HFFc6 (cell line): ENCODE measurements at regions not wholly inside any gene's neighbourhood (a gene's known extent, or its start where the extent isn't known, plus 50 kb on each side); places are given as distances from the start of the nearest gene placed in this dataset.

Experiments
- DNase-seq: peaks from one replicate; pipeline ENCODE4 v3.0.0-alpha.2; 2018
- H3K27ac Mint-ChIP-seq: 2 replicates; pipeline ENCODE4 v1.8.0; 2020; ENCODE audit warnings: mild to moderate bottlenecking, mixed read lengths
- H3K27me3 Mint-ChIP-seq: 2 replicates; pipeline ENCODE4 v1.8.0; 2021; ENCODE audit warnings: mild to moderate bottlenecking, moderate library complexity, mixed read lengths; ENCODE audit not compliant: insufficient read depth
- H3K36me3 Mint-ChIP-seq: 2 replicates; pipeline ENCODE4 v1.8.0; 2021; ENCODE audit warnings: low read depth, mixed read lengths
- H3K4me1 Mint-ChIP-seq: 2 replicates; pipeline ENCODE4 v1.8.0; 2020; ENCODE audit warnings: low read depth, mixed read lengths
- H3K4me3 Mint-ChIP-seq: 2 replicates; pipeline ENCODE4 v1.8.0; 2020; ENCODE audit warnings: mild to moderate bottlenecking, moderate library complexity, mixed read lengths
- H3K9me3 Mint-ChIP-seq: 2 replicates; pipeline ENCODE4 v1.8.0; 2020; ENCODE audit warnings: mild to moderate bottlenecking, mixed read lengths
- TF ChIP-seq, protein P1 (sequence below): fragments of 200-600 bp; sonication (generic); IDR thresholded peaks from 2 replicates; pipeline ENCODE4 v1.5.0; 2021; ENCODE audit warnings: antibody characterized with exemption, mild to moderate bottlenecking

DNA sequence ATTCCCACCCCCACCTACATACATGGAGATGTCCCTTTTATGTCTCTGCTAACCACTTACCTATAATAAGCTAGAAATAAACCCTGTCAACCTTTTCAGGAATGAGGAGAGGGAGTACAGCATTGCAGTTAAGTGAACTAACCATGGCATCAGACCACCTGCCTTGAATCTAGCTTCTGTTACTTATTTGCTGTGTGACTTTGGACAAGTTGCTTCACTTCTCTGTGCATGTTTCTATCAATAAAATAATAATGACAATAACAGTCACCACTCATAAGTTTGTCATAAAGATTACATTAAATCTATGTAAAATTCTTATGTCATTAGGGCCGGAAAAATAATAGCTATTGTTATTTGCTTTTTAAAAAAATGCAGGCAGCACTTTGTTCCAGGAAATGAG lies 881.1 kb upstream of the AUTS2 start:
- Mint-ChIP-seq H3K4me1 (peaks cover 6% of the 10 kb centered on the region; the same call in 1 of the 2 replicates), H3K36me3 (no peaks in the 10 kb centered on the region)
- TF ChIP-seq, protein P1, sequence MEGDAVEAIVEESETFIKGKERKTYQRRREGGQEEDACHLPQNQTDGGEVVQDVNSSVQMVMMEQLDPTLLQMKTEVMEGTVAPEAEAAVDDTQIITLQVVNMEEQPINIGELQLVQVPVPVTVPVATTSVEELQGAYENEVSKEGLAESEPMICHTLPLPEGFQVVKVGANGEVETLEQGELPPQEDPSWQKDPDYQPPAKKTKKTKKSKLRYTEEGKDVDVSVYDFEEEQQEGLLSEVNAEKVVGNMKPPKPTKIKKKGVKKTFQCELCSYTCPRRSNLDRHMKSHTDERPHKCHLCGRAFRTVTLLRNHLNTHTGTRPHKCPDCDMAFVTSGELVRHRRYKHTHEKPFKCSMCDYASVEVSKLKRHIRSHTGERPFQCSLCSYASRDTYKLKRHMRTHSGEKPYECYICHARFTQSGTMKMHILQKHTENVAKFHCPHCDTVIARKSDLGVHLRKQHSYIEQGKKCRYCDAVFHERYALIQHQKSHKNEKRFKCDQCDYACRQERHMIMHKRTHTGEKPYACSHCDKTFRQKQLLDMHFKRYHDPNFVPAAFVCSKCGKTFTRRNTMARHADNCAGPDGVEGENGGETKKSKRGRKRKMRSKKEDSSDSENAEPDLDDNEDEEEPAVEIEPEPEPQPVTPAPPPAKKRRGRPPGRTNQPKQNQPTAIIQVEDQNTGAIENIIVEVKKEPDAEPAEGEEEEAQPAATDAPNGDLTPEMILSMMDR = no peak

DNA sequence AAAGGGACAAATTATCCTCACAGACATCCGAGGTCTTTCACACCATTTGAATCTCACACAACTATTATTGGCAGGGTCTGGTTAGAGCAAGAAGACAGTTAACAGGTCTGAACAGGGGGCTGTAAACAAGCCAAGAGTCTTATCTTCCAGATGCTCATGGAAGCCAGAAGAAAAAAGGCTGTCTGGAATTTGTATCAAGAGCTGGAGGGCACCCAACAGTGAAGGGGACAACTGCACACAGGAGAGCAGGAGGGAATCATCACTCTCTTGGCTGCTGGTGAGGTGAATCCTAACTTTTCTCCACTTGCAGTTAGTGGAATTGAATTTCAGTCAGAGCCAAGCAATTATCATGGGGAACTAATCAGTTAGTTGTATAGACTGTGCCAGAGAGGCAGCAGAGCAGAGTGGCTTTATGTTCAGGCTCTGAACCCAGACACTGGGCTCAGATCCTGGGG lies 880.2 kb upstream of the AUTS2 start:
- no peak overlapping the region for H3K4me3 Mint-ChIP-seq
- H3K4me1 Mint-ChIP-seq = peaks cover 6% of the 10 kb centered on the region; the same call in 1 of the 2 replicates
- H3K27ac Mint-ChIP-seq = no peak overlapping the region
- TF ChIP-seq, protein P1 = no peak
- H3K27me3 Mint-ChIP-seq = peaks cover 4% of the 10 kb centered on the region
- H3K9me3 Mint-ChIP-seq = peaks cover 14% of the 10 kb centered on the region; the same call in 1 of the 2 replicates
- DNase-seq = no peak
- no peaks in the 10 kb centered on the region for H3K36me3 Mint-ChIP-seq

More for the DNA sequence above, 881.1 kb upstream of the AUTS2 start:
- H3K9me3 Mint-ChIP-seq = peaks cover 10% of the 10 kb centered on the region; the same call in 1 of the 2 replicates
- H3K4me3 Mint-ChIP-seq = no peak overlapping the region
- H3K27me3 Mint-ChIP-seq = peaks cover 4% of the 10 kb centered on the region
- DNase-seq = no peak
- H3K27ac Mint-ChIP-seq = no peak overlapping the region

DNA sequence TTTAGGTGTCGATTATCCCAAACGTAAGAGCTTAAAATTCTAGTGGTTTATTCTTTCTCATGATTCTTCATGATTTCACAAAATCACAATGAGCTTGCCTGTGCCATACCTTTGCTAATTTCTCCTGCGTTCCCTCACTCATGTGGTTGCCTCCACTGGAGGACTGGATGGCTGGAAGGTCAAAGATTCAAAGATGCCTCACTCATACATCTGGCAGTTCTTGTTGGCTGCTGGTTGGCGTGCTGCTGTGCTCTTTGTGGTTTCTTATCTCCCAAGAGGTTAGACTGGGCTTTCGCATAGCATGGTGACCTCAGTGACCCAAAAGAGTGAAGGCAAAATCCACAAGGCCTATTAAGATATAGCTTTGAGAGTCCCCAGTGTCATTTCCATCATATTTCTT lies 877.6 kb upstream of the AUTS2 start:
- no peak overlapping the region for H3K27ac Mint-ChIP-seq
- H3K4me3 Mint-ChIP-seq = no peak overlapping the region
- peaks cover 26% of the 10 kb centered on the region; the same call in 1 of the 2 replicates for H3K9me3 Mint-ChIP-seq
- H3K36me3 Mint-ChIP-seq = no peaks in the 10 kb centered on the region
- no peaks in the 10 kb centered on the region; the same call in none of the 2 replicates for H3K27me3 Mint-ChIP-seq
- DNase-seq = no peak
- TF ChIP-seq, protein P1 = no peak
- peaks cover 6% of the 10 kb centered on the region; the same call in 1 of the 2 replicates for H3K4me1 Mint-ChIP-seq

DNA sequence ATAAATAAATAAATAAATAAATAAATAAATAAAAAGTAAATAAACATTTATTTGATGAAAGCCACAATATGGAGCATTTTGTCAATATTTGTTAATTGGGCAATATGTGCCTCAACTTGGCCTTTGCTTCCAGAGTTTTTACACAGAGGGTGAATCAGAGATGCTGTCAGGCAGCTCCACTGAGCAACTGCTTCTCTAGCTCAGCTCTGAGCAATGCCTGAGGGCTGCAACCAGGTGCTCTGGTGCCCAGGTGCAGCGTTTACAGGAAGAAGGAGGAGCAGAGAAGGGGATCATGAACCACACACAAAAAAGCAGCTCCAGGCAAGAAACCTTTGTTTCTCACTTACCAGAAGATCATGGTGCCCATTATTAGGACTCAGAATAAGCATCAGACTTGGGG lies 876.2 kb upstream of the AUTS2 start:
- no peak for DNase-seq
- no peaks in the 10 kb centered on the region for H3K36me3 Mint-ChIP-seq
- H3K27ac Mint-ChIP-seq = no peak overlapping the region
- TF ChIP-seq, protein P1 = no peak
- peaks cover 6% of the 10 kb centered on the region; the same call in 1 of the 2 replicates for H3K4me1 Mint-ChIP-seq
- peaks cover 3% of the 10 kb centered on the region; the same call in 1 of the 2 replicates for H3K27me3 Mint-ChIP-seq
- peaks cover 20% of the 10 kb centered on the region; the same call in 1 of the 2 replicates for H3K9me3 Mint-ChIP-seq
- no peak overlapping the region for H3K4me3 Mint-ChIP-seq

DNA sequence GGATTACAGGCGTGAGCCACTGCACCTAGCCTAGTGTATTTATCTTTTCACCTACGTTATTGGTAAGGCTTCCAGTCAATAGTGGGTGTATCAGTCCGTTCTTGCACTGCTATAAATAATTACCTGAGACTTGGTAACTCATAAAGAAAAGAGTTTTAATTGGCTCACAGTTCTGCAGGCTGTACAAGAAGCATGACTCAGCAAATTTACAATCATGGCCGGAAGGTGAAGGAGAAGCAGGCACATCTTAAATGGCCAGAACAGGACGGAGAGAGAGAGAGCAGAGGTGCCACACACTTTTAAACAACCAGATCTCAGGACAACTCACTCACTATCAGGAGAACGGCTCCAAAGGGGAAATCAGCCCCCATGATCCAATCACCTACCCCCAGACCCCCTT lies 873.3 kb upstream of the AUTS2 start:
- TF ChIP-seq, protein P1 = no peak
- DNase-seq = no peak
- Mint-ChIP-seq H3K9me3 (peaks cover 16% of the 10 kb centered on the region; the same call in 1 of the 2 replicates), H3K27me3 (peaks cover 6% of the 10 kb centered on the region; the same call in 1 of the 2 replicates), H3K27ac (no peak overlapping the region), H3K4me1 (peaks cover 6% of the 10 kb centered on the region; the same call in 1 of the 2 replicates), H3K4me3 (no peak overlapping the region), H3K36me3 (no peaks in the 10 kb centered on the region)
